ENCODE measurements at regions not wholly inside any gene's neighbourhood (a gene's known extent, or its start where the extent isn't known, plus 50 kb on each side); places are given as distances from the start of the nearest gene placed in this dataset.
A peak's percentile ranks its signal among the peaks of the same experiment; 100 is the strongest.

DNA sequence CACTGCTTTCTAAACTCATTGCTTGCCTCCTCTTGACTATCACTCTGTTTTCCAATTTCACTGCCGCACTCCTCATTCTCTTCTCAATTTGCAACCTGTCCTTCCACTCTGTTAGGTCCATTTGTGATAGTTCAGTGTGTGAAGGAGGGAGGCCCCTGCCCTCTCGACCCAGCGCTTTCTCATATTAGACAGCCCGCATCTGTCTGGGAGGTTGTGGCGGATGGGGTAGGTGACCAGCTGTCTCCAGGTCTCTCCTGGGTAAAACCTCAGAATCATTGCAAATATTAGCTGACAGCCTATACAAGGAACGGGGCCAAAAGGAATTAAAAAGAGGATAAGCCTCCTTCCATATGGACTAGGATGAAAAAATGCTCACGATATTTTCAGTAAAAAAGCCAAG, 358.3 kb downstream of the SHQ1 start:
- DNase-seq (ENCODE audit: low read depth): no peak

DNA sequence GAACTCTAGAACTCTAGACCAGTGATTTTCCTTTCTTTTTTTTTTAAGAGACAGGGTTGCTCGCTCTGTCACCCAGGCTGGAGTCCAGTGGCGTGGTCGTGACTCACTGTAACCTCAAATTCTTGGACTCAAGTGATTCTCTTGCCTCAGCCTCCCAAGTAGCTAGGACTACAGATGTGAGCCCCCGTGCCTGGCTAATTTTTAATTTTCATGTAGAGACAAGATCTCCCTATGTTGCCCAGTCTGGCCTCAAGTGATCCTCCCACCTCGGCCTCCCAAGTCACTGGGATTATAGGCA, 359.6 kb downstream of the SHQ1 start:
- peak; percentile 56 for DNase-seq (ENCODE audit: low read depth)

DNA sequence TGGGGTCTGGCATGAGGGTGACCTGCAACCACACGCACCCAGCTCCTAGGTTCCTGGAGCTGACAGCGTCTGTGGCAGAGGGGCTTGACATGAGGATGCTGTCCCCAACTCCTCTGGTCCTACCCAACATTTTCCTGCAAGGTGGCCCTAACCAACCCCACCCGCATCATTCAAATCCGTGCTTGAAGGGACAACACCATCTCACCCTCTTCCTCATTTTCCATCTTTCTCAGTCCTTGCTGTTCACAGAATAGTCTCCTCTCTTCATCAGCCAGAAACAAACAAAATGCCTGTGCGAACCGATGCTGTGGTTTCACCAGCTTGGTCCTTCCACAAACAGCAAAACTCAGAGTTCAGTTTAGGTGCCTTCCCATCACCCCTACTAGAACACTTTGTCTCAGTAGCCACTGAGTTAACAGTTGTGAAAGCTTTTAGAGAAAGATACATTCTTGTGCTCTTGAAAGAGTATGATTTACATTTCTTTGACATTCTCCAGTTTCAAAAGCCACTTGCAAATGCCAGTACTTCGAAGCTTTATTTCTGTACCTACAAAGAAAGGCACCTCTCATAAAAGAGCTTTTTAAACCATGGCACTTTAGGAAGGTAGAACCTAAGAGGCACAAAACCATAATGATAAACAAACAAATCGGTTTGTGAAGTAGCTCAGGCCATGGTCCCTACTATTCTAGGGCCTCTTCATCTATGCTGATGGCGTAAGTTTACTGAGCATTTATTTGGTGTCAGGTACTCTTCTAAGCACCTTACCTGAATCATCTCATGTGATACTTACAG, 360.1 kb downstream of the SHQ1 start:
- DNase-seq (ENCODE audit: low read depth): peak; percentile 64

DNA sequence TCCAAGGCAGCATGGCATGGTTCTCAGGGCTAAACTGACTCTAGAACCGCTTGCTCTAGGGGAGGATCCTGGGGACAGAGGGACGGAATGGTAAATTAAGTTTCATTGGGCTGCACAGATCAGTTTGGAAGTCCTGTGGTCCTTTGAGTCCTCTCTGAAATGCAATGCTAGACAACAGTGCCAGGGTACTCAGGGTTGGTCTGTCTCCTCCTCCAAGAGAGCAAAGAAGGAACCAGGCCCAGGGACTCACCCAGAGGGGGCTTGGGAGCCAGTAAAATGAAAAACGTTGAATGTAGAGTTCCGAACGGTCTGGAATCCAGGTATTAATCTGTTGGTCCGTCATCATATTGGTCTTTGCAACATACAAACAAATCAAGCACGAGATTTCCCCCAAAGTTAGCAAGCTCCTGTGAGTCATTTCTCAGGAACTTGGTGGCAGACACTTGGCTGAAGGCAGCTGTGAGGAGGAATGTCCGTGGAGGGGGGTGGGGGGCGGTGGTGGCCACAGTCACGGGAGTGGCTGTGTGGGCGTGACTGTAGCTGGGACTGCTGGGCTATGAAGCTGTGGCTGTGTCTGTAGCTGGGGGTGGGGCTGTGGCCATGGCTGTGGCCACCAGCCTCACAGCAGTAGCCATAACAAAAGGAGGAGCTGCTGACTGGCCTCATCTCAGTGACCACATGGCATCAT, 361.0 kb downstream of the SHQ1 start:
- peak; percentile 81 for DNase-seq (ENCODE audit: low read depth)

DNA sequence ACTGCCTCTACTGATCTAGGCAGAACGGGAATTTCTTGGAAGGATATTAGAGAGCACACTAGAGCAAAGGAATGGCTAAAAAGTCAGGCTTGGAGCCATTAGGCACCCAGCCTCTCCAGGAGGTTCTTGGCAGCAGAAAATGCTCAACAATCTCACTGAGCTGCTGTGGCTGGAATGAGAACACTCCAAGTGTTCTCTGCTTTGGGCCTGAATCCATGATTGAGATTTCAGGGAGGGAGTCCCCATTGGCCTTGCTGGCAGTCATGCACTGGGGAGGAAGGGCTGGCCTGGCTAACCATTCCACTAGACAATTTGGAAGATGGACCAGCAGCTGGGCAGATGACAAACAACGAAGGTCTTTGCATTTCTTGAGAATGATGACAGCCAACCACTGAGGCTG, 362.6 kb downstream of the SHQ1 start:
- no peak for DNase-seq (ENCODE audit: low read depth)

DNA sequence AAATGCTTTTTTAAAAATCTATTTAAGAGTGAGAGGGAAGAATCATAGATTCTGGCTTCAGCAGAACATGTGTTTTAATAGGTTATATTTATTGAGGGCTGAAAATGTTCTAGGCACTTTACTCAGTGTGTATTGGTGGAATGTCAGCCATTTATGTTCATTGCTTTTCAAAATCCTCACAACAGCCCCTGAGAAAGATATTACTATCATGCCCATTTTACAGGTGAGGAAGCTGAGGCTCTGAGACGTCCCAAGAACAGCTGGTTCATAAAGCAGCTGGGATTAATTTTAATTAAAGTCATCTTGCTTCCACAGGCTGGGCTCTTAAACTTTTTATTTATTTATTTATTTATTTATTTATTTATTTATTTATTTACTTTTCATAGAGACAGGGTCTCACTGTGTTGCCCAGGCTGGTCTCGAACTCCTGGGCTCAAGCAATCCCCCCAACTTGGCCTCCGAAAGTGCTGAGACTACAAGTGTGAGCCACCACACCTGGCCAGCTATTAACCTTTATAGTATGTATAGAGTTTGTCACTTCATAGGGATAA, 364.6 kb downstream of the SHQ1 start:
- no peak for DNase-seq (ENCODE audit: low read depth)

DNA sequence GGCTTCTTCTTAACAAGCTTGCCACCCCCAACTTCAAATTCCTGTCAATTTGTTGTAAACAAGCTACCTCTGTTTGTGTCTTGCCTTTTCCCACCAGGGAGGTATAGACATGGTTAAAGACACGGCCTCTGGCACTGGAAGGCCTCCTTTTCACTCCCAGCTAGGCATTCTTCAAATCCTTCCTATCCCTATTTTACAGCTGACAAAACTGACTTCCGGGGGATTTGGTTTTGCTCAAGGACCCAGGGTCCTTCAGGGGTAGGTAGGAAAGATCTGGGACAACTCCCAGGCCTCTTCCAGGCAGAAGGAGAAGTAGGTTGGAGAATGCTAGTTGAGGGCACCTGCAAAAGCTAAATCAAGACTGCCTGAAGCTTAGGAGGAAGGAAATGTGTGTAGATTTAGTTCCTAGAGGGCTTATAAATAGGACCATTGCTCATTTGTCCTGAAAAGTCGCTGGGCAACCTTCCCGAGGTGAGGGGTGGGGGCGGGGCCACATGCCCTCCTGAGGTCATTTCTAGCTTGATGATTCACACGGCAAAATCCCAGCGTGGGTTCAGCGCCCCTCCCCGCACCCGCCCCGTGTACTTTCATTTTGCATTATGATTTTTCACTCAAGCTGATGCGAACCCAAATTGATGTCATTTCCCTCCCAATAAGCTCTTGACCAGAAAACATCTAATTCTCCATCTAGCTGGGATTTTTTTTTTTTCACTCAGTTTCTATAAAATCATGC, 365.5 kb downstream of the SHQ1 start:
- peak; percentile 80 for DNase-seq (ENCODE audit: low read depth)

DNA sequence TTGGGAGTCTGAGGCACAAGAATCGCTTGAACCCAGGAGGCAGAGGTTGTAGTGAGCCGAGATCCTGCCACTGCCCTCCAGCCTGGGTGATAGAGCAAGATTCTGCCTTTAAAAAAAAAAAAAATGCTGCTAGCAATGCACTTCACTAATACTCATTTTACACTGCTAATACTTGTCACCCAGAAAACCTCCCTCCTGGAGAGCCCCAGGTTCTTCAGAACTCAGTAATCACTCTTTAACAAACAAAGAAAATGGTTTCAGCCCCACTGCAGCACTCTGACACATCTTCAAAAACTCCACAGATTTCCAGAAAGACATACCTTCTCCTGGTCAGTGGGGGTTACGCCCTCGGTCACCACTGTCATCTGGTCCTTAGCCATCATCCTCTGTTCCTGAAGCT, 366.7 kb downstream of the SHQ1 start:
- no peak for DNase-seq (ENCODE audit: low read depth)

DNA sequence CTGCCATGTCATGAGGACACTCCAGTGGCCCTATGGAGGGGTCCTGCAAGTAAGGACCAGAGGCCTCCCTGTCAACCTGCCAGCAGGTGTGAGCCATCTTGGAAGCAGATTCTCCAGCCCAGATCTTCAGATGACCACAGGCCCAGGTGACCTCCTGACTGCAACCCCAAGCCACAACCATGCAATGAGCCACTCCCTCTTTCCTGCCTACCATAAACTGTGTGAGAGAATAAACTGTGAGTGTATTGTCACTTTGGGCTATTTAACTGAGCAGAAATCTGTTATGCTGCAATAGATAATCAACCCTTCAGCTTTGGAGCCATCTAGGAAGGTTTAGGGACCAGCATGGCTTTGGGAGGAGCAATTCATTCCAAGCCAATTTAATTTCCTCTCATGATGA, 367.9 kb downstream of the SHQ1 start:
- no peak for DNase-seq (ENCODE audit: low read depth)

DNA sequence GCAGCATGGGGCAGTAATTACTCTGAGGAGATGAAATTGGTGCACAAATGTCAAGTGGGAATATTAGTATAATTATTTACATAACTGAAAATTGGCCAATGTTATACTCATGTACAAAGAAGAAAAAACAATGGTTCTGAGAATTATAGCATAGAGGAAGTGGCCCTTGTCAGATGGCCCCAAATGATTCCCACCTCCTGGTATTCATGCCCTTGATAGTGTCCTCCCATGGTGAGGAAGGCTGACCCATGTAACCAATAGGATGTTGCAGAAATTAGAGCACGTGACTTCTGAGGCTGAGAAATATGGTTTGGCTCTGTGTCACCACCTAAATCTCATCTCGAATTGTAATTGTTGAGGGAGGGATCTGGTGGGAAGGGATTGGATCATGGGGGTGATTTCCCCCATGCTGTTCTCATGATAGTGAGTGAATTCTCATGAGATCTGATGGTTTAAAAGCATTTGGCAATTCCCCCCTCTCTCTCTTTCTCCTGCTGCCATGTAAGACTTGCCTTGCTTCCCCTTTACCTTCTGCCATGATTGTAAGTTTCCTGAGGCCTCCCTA, 368.5 kb downstream of the SHQ1 start:
- no peak for DNase-seq (ENCODE audit: low read depth)

DNA sequence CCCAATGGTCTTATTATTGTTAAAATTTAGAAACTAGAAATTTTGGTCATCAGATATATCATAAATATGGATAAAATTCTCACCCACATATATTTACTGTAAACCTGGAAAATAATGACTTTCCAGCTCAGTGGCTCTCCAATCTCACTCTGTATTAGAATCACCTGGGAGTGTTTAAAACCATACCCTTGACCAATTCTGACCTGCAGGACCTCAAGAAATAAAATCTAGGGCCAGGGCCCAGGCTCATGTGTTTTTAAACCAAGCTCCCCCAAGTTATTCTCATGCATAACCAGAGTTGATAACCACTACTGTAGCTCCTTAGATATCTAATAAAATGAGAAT, 372.1 kb downstream of the SHQ1 start:
- no peak for DNase-seq (ENCODE audit: low read depth)

DNA sequence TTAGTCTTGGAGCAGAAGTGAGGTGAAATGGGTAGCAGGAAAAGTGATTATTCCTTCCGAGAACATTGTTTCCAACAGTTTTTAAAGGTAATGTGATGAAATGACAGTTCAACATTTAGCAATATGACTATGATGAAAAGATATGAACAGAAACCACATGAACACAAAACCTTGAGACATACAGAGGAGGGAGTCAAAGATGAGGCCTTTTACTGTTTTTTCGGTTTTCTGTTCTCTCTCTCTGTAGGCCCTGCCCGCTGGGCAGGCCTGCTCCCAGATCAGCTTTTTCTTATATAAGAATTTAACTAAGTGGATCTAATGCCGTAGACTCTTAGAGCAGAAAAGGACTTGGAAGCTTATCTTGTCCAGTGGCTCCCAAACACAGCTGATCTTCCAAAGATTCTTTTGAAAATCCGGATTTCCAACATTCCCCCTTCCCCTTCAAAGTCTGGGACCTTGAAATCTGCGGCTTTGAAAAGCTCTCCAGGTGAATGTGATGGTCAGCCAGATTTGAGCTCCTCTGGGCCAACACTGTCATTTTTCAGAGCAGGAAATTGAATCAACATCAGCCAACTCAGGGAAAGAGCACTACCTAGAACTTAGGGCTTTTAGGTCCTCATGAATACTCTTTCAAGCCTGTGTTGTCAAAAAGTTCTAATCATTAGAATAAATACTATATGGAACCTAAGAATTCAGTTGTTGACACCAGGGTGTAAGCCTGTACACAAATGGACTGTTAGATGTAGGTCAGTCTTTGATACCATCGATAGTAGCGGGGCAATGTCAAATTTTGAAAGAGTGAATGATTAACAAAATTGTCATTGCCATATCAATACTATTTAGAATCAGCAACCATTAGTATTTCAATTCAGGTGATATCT, 372.7 kb downstream of the SHQ1 start:
- DNase-seq (ENCODE audit: low read depth): no peak

DNA sequence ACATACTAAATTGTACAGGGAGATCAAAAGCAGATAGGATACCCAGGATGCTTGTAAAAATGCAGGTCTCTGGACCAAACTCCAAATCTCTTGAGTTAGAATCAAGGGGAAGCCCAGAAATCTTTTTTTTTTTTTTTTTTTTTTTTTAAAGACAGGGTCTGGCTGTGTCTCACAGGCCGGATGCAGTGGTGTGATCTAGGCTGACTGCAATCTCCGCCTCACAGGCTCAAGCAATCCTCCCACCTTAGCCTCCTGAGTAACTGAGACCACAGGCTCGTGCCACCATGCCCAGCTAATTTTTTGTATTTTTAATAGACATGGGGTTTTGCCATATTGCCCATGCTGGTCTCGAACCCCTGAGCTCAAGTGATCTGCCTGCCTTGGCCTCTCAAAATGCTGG, 373.5 kb downstream of the SHQ1 start:
- DNase-seq (ENCODE audit: low read depth): no peak

DNA sequence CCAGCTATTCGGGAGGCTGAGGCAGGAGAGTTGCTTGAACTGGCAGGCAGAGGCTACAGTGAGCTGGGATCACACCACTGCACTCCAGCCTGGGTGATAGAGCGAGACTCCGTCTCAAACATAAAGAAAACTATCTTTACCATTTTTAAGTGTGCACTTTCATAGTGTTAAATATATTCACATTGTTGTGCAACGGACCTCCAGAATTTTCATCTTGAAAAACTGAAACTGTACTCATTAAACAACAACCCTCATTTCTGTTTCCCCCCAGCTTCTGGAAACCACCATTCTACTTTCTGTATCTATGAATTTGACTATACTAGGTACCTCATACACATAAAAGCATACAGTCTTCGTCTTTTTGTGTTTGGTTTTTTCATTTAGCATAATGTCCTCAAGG, 375.1 kb downstream of the SHQ1 start:
- no peak for DNase-seq (ENCODE audit: low read depth)

DNA sequence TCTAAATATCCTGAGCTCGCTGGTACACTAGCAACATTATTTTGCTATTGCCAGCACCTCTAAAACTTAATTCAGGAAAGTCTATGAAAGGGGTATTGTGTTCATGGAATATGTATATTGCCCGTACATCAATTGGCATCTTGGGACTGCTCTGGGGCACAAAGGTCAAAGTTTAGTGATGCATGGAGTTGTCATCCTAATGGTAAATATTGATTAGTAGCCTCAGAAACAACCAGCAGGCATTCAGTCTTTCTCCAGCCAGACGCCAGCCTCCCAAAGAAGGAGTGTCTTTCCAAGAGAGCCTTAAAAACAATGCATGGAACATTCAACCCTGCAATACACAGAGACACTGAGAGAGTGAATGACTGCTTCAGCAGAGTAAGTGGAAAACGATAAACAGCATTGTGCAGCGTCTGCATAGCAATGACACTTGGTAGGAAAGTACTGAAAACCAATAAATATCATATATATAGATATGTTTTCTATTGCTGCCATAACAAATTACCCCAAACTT, 377.3 kb downstream of the SHQ1 start:
- no peak for DNase-seq (ENCODE audit: low read depth)

DNA sequence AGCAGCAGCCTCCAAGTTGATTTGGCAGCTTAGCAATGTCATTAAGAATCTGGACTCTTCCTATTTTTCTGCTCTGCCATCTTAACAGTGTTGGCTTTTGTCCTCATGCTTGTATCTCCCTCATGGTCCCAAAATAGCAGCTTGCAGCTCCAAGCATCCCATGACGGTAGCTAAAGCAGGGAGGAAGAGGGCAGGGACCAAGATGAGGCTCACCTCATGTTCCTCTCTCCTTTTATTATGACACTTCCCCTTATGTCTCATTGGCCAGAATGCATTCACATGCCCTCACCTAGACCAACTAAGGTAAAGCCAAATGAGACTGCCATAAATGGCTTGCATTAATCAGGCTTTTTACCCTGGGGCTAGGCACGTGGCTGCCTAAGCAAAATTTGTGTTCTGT, 382.4 kb downstream of the SHQ1 start:
- DNase-seq (ENCODE audit: low read depth): no peak

DNA sequence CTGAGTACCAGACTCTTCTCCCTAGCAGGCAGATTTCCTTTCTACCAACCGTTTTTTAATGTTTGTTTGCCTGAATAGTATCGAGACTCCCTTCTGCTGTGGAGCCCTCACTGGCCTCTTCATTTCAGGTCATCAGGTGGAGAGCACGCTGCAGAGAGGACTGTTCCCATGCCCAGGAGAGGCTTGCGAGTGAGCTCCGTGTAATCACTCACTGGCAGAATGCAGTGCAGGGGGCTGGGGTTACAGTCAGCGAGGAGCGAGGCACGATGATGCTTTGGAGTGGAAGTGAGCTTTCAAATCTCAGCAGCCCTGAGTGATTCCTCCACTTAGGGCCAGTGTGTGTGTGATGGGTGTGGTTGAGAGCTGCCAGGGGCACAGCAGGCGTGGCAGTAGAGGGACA, 385.2 kb downstream of the SHQ1 start:
- no peak for DNase-seq (ENCODE audit: low read depth)

DNA sequence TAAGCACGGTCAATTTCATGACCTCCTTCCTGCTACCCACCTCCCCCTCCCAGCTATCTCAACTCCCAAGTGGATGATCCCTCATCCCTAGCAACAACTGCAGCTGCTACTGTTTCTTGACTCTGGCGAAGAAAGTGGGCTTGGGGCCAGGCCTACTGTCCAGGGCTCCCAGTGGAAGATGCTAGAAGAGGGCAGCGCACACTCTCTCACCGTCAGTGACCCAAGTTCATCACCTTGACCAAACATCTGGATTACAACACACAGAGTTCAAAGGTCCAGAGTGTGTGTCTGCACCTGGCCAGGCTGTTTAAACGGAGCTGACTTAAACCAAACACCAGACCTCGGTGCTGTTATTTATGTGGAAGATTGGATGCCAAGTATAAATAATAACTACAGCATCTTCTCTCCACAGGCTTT, 385.6 kb downstream of the SHQ1 start:
- no peak for DNase-seq (ENCODE audit: low read depth)

DNA sequence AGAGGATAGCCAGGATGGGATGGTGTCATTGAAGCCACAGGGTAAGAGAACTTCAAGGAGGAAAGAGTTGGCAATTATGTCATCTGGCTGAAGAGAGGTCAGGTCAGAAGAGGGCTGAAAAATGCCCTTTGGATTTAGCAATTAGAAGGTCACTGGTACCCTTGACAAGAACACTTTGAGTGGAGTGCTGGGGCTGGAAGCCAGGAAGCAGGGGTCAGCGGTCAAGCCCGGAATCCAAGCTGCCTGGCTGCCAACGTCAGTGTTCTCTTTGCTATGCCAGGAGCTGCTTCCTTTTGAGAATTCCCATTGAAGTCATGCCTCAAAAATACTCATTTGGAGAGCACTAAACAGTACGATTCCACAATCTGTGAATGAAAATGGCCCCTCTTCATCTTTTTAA, 386.5 kb downstream of the SHQ1 start:
- no peak for DNase-seq (ENCODE audit: low read depth)

DNA sequence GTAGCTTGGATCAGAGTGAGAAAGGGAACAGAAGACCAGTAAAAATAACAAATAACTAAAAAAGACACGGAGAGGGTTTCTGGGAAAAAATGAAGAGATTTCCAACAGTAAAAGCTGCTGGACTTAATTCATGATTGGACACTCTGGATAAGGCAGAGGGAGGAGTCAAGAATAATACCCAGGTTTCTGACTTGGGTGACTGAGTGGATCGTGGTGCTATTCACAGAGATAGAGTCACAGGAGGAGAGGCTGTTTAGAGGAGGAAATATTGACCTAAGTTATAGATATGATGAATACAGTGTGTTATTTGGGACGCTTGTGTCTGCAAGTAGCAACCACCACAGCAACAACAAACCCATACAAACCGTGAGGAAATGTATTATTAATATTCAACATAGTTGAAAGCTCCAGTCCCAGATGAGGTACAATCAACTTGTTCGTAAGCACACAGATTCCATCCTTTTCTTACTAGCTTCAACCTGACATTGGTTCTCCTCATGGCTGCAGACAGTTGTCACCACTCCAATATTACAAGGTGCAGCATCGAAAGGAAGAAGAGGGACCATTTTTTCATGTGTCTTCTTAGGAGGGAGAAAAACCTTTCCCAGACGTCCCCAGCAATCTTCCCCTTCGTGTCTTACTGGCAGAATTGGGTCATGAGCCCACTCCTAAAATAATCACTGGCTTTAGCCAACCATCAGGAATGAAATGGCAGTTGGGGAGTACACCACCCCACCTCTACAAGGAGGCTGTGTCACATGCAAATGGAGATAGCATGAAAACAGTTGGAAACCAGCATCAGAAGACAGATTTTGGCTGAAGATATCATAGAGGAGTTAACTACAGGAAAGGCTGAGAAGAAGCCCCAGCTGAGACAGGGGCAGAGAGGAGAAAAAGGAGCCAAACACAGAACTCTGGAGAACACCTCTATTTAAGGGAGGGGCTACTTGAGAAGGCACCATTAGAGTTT, 387.8 kb downstream of the SHQ1 start:
- DNase-seq (ENCODE audit: low read depth): no peak
